Ovary (tissue), 3 donors: ENCODE measurements at regions not wholly inside any gene's neighbourhood (a gene's known extent, or its start where the extent isn't known, plus 50 kb on each side); places are given as distances from the start of the nearest gene placed in this dataset.

ENCODE experiments used
- EP300 ChIP-seq: sonication (generic); formaldehyde crosslinking; IDR thresholded peaks from one replicate; pipeline ENCODE4 v1.6.1; 2017; ENCODE audit warnings: antibody characterized with exemption
- TF ChIP-seq, protein P1 (sequence below), 3 donors: fragments of 450-650 bp in 2 of 3; fragments of 200-600 bp in 1 of 3; IDR thresholded peaks; one replicate each; pipeline versions ENCODE4 v1.5.1 to v1.8.0; 2016 to 2022; ENCODE audit warnings: antibody characterized with exemption in 3 of 3, mild to moderate bottlenecking in 1 of 3
- donor health status: DM: no; HTN: no; CAD: no.

GRCh38 chr2:4002841-4003403, 299.5 kb downstream of the DCDC2C start:
- TF ChIP-seq, protein P1, sequence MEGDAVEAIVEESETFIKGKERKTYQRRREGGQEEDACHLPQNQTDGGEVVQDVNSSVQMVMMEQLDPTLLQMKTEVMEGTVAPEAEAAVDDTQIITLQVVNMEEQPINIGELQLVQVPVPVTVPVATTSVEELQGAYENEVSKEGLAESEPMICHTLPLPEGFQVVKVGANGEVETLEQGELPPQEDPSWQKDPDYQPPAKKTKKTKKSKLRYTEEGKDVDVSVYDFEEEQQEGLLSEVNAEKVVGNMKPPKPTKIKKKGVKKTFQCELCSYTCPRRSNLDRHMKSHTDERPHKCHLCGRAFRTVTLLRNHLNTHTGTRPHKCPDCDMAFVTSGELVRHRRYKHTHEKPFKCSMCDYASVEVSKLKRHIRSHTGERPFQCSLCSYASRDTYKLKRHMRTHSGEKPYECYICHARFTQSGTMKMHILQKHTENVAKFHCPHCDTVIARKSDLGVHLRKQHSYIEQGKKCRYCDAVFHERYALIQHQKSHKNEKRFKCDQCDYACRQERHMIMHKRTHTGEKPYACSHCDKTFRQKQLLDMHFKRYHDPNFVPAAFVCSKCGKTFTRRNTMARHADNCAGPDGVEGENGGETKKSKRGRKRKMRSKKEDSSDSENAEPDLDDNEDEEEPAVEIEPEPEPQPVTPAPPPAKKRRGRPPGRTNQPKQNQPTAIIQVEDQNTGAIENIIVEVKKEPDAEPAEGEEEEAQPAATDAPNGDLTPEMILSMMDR (IDR thresholded peaks at IDR 0.05): no peak
- no peak for TF ChIP-seq EP300
